Muscle of leg (tissue), 3 donors: ENCODE measurements at regions not wholly inside any gene's neighbourhood (a gene's known extent, or its start where the extent isn't known, plus 50 kb on each side); places are given as distances from the start of the nearest gene placed in this dataset.

Experiments used
- DNase-seq: peaks from one replicate; pipeline ENCODE4 v3.0.0; 2013
- H3K27ac ChIP-seq: one replicate; pipeline ENCODE4 v1.5.1; 2013; ENCODE audit warnings: mild to moderate bottlenecking, low read length, control low read depth
- H3K27me3 ChIP-seq: one replicate; pipeline ENCODE4 v1.6.1; 2013; ENCODE audit warnings: low read length; ENCODE audit not compliant: control insufficient read depth, insufficient read depth
- H3K36me3 ChIP-seq: one replicate; pipeline ENCODE4 v1.6.1; 2013; ENCODE audit warnings: low read length; ENCODE audit not compliant: control insufficient read depth, insufficient read depth
- H3K4me1 ChIP-seq: one replicate; pipeline ENCODE4 v1.6.1; 2013; ENCODE audit warnings: low read length; ENCODE audit not compliant: control insufficient read depth, insufficient read depth
- H3K4me3 ChIP-seq: one replicate; pipeline ENCODE4 v1.5.1; 2013; ENCODE audit warnings: low read length, control low read depth
- H3K9me3 ChIP-seq: replicated peaks from 2 replicates; pipeline ENCODE4 v1.6.1; 2013; ENCODE audit warnings: low read depth, low read length; ENCODE audit not compliant: control insufficient read depth
- WGBS: methylation state at CpG from one replicate; pipeline ENCODE4 v1.1.5; 2013; ENCODE audit warnings: missing lambda C conversion rate; ENCODE audit not compliant: insufficient coverage; 5-methylcytosine and 5-hydroxymethylcytosine counted together

DNA sequence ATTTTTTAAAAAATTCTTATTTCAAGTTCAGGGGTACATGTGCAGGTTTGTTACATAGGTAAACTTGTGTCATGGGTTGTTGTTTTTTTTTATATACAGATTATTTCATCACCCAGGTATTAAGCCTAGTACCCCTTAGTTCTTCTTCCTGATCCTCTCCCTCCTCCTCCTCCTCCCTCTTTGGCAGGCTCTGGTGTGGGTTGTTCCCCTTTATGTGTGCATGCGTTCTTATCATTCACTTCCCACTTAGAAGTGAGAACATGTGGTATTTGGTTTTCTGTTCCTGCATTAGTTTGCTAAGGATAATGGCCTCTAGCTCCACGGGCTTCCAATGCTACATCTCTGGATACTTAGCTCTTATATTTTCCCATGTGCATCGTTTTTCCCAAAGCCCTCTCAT, 404.4 kb downstream of the HAPSTR1 start:
- H3K4me3 ChIP-seq: no peak overlapping the region
- peaks cover 10% of the 10 kb centered on the region for H3K4me1 ChIP-seq
- WGBS: 60% methylated on average over 1 of the region's 3 CpGs
- no peak for DNase-seq
- H3K9me3 ChIP-seq: no peaks in the 10 kb centered on the region
- no peaks in the 10 kb centered on the region for H3K36me3 ChIP-seq
- H3K27ac ChIP-seq: no peak overlapping the region
- no peaks in the 10 kb centered on the region for H3K27me3 ChIP-seq

DNA sequence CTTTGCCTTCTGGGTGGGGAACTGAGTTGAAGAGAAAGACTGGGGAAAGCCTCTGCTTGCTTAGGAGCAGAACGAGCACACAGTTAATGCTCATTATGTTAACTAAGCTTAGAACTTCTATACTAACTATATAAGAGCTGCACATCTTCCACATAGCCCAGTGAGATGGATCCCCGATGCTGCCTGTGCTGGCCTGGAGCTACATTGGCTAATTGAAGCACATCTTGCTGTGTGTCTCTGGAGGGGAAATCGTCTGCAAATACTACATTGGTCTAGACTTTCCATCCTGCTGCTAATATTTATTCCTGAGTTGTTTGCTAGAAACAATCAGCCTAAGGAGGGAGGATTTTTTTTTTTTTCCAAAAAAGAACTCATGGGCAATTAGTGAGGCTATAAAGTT, 406.3 kb downstream of the HAPSTR1 start:
- Histone ChIP-seq H3K9me3 (no peaks in the 10 kb centered on the region), H3K4me1 (peaks cover 8% of the 10 kb centered on the region), H3K27ac (no peak overlapping the region), H3K36me3 (no peaks in the 10 kb centered on the region), H3K27me3 (no peaks in the 10 kb centered on the region), H3K4me3 (no peak overlapping the region)
- DNase-seq: no peak
- WGBS: no CpG with 5 or more reads among the region's 3 CpGs

DNA sequence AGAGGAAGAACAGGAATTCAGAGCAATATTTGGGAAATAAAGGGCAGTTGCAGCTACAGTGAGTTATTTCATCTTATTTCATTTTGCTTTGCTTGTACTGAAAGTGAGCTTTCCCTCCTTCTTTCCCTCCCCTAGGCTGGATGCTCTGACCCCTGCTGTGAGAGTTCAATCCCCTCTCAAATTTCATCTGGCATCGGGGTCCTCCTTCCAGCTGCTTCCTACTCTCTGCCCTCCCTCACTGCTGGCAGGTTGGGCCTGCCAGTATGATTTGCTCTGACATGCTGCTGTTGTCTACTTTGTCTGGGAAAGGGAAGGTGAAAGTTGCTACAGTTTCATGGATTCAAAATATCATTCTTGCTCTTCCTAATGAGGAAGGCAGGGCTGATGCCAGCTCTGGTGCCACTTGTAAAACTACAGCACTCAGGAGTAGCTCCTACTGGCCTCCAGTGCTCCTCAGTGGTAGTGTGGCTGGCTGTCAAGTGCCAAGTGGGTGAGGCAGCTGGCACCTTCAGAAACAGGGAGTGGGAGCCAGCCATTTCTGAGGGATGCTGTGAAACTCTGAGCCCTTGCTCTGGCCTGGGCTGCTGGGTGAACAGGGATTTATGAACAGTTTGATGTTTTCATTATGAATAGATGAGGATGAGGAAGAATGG, 408.6 kb downstream of the HAPSTR1 start:
- Histone ChIP-seq H3K4me3 (no peak overlapping the region), H3K27me3 (no peaks in the 10 kb centered on the region), H3K36me3 (no peaks in the 10 kb centered on the region), H3K4me1 (peaks cover 8% of the 10 kb centered on the region), H3K9me3 (peaks cover under 1% of the 10 kb centered on the region), H3K27ac (peak overlapping the region; percentile 52)
- DNase-seq: peak; percentile 45
- WGBS: no CpG with 5 or more reads among the region's 1 CpG

- no peaks in the 10 kb centered on the region for H3K36me3 ChIP-seq
- peaks cover 3% of the 10 kb centered on the region for H3K9me3 ChIP-seq
- 83% methylated on average over 2 of the region's 2 CpGs for WGBS
- H3K4me3 ChIP-seq: no peak overlapping the region
- no peak overlapping the region for H3K27ac ChIP-seq
- peaks cover 8% of the 10 kb centered on the region for H3K4me1 ChIP-seq
- no peaks in the 10 kb centered on the region for H3K27me3 ChIP-seq
- no peak for DNase-seq
Observed at GRCh38 chr16:9500872-9501271, 409.4 kb downstream of the HAPSTR1 start.

- no peak for DNase-seq
- H3K4me3 ChIP-seq: no peak overlapping the region
- H3K27me3 ChIP-seq: no peaks in the 10 kb centered on the region
- no peak overlapping the region for H3K27ac ChIP-seq
- peaks cover 8% of the 10 kb centered on the region for H3K4me1 ChIP-seq
- H3K36me3 ChIP-seq: no peaks in the 10 kb centered on the region
- WGBS: 60% methylated on average over 1 of the region's 3 CpGs
- peaks cover 3% of the 10 kb centered on the region for H3K9me3 ChIP-seq
Observed at GRCh38 chr16:9503251-9503984, 412.0 kb downstream of the HAPSTR1 start.

DNA sequence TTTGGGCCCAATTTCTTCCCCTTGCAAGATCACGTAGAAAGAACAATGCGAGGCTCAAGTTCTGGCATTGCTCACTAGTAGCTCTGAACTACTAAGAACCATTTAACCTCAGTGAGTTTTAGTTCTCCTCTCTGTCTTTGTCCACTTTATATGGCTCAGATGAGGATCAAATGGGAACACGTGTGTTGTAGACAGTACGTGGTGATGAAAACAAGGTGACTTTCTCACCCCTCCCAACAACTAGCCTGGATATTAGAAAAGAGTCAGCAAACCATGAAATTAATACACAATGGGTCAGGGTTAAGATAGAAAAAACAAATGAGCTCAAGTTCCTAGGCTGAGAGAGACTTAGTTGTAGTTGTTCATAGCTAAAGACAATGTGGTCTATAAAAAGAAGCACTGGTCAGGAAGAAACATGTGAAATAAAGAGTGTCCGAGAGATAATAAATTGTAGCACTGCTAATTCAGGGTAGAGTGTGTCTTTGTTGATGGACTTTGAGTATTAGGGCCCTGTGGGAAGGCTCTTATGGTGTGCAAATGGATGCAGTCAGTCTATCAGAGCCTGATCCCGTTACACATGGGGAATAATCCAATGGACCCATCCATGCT, 417.0 kb downstream of the HAPSTR1 start:
- WGBS: 83% methylated on average over 1 of the region's 6 CpGs

GRCh38 chr16:9509663-9510062, 418.2 kb downstream of the HAPSTR1 start:
- Histone ChIP-seq H3K27ac (no peak overlapping the region), H3K27me3 (no peaks in the 10 kb centered on the region), H3K9me3 (peaks cover 9% of the 10 kb centered on the region), H3K4me3 (no peak overlapping the region), H3K36me3 (no peaks in the 10 kb centered on the region), H3K4me1 (no peaks in the 10 kb centered on the region)
- no CpG with 5 or more reads among the region's 2 CpGs for WGBS
- DNase-seq: no peak

More for the DNA sequence above, 417.0 kb downstream of the HAPSTR1 start:
- no peak for DNase-seq
- no peaks in the 10 kb centered on the region for H3K36me3 ChIP-seq
- no peaks in the 10 kb centered on the region for H3K4me1 ChIP-seq
- H3K27ac ChIP-seq: no peak overlapping the region
- no peaks in the 10 kb centered on the region for H3K27me3 ChIP-seq
- H3K4me3 ChIP-seq: no peak overlapping the region
- H3K9me3 ChIP-seq: peaks cover 9% of the 10 kb centered on the region

- Histone ChIP-seq H3K27ac (no peak overlapping the region), H3K27me3 (no peaks in the 10 kb centered on the region), H3K4me3 (no peak overlapping the region), H3K4me1 (no peaks in the 10 kb centered on the region), H3K9me3 (peaks cover 6% of the 10 kb centered on the region), H3K36me3 (no peaks in the 10 kb centered on the region)
- WGBS: 75% methylated on average over 2 of the region's 7 CpGs
- no peak for DNase-seq
Observed at GRCh38 chr16:9511389-9511788, 419.9 kb downstream of the HAPSTR1 start.

DNA sequence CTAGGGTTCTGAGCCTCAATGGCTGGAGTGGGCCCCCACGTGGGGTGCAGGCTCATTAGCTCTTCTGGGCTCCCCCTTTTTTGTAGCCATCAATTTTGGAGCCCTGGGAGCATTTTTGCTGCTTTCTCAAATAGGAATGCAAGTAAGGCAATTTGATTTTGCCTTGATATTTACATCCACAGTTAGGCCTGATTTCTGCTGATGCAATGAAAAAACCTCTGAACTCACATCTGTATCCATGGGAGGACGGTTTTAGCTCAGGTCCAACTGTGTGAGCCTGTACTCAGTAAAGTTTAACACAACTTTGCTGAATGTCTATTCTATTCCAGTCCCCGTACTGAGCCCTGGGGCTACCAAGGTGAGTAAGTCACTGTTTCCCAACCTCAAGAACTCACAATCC, 425.0 kb downstream of the HAPSTR1 start:
- H3K9me3 ChIP-seq: peaks cover 6% of the 10 kb centered on the region
- H3K4me3 ChIP-seq: no peak overlapping the region
- 72% methylated on average over 2 of the region's 3 CpGs for WGBS
- no peak for DNase-seq
- no peaks in the 10 kb centered on the region for H3K27me3 ChIP-seq
- no peaks in the 10 kb centered on the region for H3K36me3 ChIP-seq
- no peaks in the 10 kb centered on the region for H3K4me1 ChIP-seq
- no peak overlapping the region for H3K27ac ChIP-seq

- H3K9me3 ChIP-seq: peaks cover 2% of the 10 kb centered on the region
- peak; percentile 20 for DNase-seq
- 14% methylated on average over 2 of the region's 3 CpGs for WGBS
- no peak overlapping the region for H3K27ac ChIP-seq
- H3K4me3 ChIP-seq: no peak overlapping the region
- H3K27me3 ChIP-seq: no peaks in the 10 kb centered on the region
- H3K36me3 ChIP-seq: no peaks in the 10 kb centered on the region
- no peaks in the 10 kb centered on the region for H3K4me1 ChIP-seq
Observed at GRCh38 chr16:9518051-9518450, 426.6 kb downstream of the HAPSTR1 start.
